NCI-H2196 (cell line): ENCODE measurements at regions not wholly inside any gene's neighbourhood (a gene's known extent, or its start where the extent isn't known, plus 50 kb on each side); places are given as distances from the start of the nearest gene placed in this dataset.

Source experiments
- DNase-seq: peaks from one replicate; lab custom pipeline; 2025; ENCODE audit not compliant: unreplicated experiment; lab: John Stamatoyannopoulos, UW

GRCh38 chr16:76899767-76900166, 291.2 kb upstream of the MON1B start:
- DNase-seq: no peak

- no peak for DNase-seq
Measured at GRCh38 chr16:76900285-76901263, 290.4 kb upstream of the MON1B start.

- no peak for DNase-seq
Measured at GRCh38 chr16:76906552-76906951, 284.4 kb upstream of the MON1B start.

GRCh38 chr16:76910931-76911330, 280.1 kb upstream of the MON1B start:
- no peak for DNase-seq

GRCh38 chr16:76913046-76913445, 277.9 kb upstream of the MON1B start:
- no peak for DNase-seq

GRCh38 chr16:76926042-76926441, 264.9 kb upstream of the MON1B start:
- DNase-seq: no peak

GRCh38 chr16:76926595-76926994, 264.4 kb upstream of the MON1B start:
- no peak for DNase-seq

- no peak for DNase-seq
Measured at GRCh38 chr16:76931186-76931585, 259.8 kb upstream of the MON1B start.

- DNase-seq: no peak
Measured at GRCh38 chr16:76932541-76933211, 258.3 kb upstream of the MON1B start.

- DNase-seq: no peak
Measured at GRCh38 chr16:76940251-76940650, 250.7 kb upstream of the MON1B start.

GRCh38 chr16:76941113-76941512, 249.9 kb upstream of the MON1B start:
- DNase-seq: no peak

- no peak for DNase-seq
Measured at GRCh38 chr16:76942089-76942488, 248.9 kb upstream of the MON1B start.

- no peak for DNase-seq
Measured at GRCh38 chr16:76943921-76944320, 247.1 kb upstream of the MON1B start.

- DNase-seq: no peak
Measured at GRCh38 chr16:76946879-76947278, 244.1 kb upstream of the MON1B start.

GRCh38 chr16:76947749-76948148, 243.2 kb upstream of the MON1B start:
- no peak for DNase-seq

GRCh38 chr16:76955629-76956028, 235.4 kb upstream of the MON1B start:
- no peak for DNase-seq

GRCh38 chr16:76956394-76956793, 234.6 kb upstream of the MON1B start:
- DNase-seq: no peak

GRCh38 chr16:76956841-76957240, 234.1 kb upstream of the MON1B start:
- no peak for DNase-seq

- no peak for DNase-seq
Measured at GRCh38 chr16:76959166-76959565, 231.8 kb upstream of the MON1B start.

GRCh38 chr16:76963614-76964315, 227.2 kb upstream of the MON1B start:
- DNase-seq: no peak

- no peak for DNase-seq
Measured at GRCh38 chr16:76964464-76965154, 226.4 kb upstream of the MON1B start.
